GM12891 (cell line): ENCODE measurements at regions not wholly inside any gene's neighbourhood (a gene's known extent, or its start where the extent isn't known, plus 50 kb on each side); places are given as distances from the start of the nearest gene placed in this dataset.

Experiments
- DNase-seq: peaks from one replicate; pipeline ENCODE4 v3.0.0; 2011; ENCODE audit warnings: low spot score; ENCODE audit not compliant: insufficient read length
- FAIRE-seq: peaks from 2 replicates; lab custom pipeline; 2011; peaks lifted over from hg19 to GRCh38; lab: Jason Lieb, UNC
- PAX5 ChIP-seq: IDR thresholded peaks from 2 replicates; pipeline ENCODE4 v1.6.1; 2011; ENCODE audit warnings: low read length, moderate library complexity, mild to moderate bottlenecking; ENCODE audit not compliant: insufficient read depth, severe bottlenecking
- POLR2A ChIP-seq: IDR thresholded peaks from 2 replicates; pipeline ENCODE4 v1.6.1; 2011; ENCODE audit warnings: low read depth, low read length, control low read depth
- POLR2AphosphoS5 ChIP-seq: IDR thresholded peaks from 2 replicates; pipeline ENCODE4 v1.6.1; 2011; ENCODE audit warnings: low read depth, low read length, control low read depth
- POU2F2 ChIP-seq: IDR thresholded peaks from 2 replicates; pipeline ENCODE4 v1.6.1; 2011; ENCODE audit warnings: low read depth, mild to moderate bottlenecking, control low read depth, low read length, moderate library complexity
- SPI1 ChIP-seq: IDR thresholded peaks from 2 replicates; pipeline ENCODE4 v1.6.1; 2011; ENCODE audit warnings: low read depth, low read length, control low read depth
- TAF1 ChIP-seq: IDR thresholded peaks from 2 replicates; pipeline ENCODE4 v1.6.1; 2011; ENCODE audit warnings: low read depth, low read length, control low read depth

DNA sequence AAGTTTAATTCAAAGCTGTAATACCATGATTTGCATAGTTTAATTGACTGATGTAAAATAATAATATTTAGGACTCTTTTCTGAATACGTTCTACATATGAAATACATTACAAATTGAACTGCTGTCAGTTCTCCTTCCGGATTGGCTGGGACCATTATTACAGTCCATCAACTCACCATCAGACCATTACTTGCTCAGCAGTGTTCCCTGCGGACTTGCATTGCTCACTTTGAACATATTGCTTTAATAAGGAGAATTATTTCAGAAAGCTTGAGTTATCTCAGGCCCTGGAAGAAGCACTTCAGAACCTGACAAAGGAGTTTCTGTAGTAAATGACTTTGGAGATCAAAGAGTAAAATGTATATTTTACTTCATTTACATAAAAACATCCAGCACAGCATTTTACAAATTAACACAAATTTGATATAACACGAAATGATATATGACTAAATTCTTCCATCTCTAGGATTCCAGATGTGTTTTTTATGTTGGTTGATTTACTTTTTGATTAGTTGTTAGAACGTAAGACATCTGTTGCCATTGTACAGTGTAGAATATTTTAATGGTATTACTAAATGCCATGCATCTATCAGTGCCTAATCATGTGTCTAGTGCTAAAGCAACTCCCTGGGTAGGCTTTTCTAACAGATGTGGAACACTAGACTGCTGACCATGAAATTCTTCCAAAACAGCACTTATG is 418.5 kb upstream of the SEMA3A start:
- TF ChIP-seq SPI1: no peak
- TF ChIP-seq PAX5: no peak
- TF ChIP-seq POLR2AphosphoS5: no peak
- no peak for TF ChIP-seq POLR2A
- TF ChIP-seq POU2F2: no peak
- TF ChIP-seq TAF1: no peak
- DNase-seq (no peak), FAIRE-seq (no peak)

DNA sequence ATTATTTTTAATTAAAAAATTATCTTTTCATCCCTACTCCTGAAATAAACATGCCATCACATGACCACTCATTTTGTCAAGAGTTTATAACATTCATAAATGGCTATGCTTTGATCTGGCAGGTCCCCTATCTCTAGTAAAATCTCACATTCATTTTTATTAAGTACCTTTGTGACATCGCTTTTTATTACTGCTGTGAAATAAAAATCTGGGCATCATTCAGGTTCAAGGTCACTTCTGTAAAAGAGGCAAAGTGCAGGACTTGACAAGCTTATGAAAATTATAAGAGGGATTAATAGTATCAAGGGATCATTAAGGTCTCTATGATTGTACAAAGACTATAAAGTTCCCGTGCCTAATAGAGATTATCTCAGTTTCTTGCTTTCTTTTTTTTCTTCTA is 416.8 kb upstream of the SEMA3A start:
- FAIRE-seq (no peak), DNase-seq (no peak)
- TF ChIP-seq POLR2AphosphoS5 (no peak), SPI1 (no peak)

DNA sequence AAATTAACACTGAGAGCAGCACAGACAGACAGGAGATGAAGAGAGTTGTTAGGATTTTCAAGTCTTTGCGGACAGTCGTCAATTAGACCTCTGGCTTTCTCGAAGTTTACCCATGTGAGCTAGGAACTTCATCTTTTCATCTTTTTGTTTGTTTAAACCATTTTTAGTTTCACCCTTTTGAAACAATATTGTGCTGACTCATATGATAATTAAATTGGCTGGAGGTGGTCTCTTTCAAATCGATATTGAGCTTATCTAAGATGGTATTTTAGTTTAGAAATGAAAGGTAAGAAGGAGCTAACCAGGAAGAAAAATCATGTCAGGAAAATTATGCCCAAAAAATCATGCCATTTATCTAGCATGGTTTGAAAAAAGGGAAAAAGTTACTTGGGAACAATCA is 415.8 kb upstream of the SEMA3A start:
- no peak for DNase-seq
- no peak for FAIRE-seq
- TF ChIP-seq POLR2AphosphoS5 (no peak), POU2F2 (no peak), TAF1 (no peak), POLR2A (no peak), SPI1 (no peak), PAX5 (no peak)

DNA sequence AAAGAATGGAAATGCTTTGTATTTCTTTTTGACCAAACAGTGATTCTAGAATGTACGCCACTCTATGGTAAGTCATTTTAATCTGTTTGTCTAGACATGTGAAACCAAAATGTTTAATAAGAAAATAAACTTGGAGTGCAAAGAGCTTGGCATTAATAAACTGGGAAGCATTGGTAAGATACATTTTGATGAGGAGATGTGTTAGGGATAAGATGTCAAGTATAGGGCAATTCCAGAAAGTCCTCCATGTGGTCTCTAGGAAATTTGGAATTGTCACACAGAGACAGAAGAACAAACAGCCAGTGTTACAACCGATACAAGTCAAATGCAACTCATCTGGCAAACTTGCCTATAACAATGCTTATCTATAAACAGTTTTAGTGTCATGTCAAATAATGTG is 410.7 kb upstream of the SEMA3A start:
- no peak for DNase-seq
- TF ChIP-seq POLR2AphosphoS5: no peak
- no peak for TF ChIP-seq POLR2A
- no peak for TF ChIP-seq PAX5
- no peak for TF ChIP-seq TAF1
- TF ChIP-seq POU2F2: no peak
- TF ChIP-seq SPI1: no peak
- no peak for FAIRE-seq

DNA sequence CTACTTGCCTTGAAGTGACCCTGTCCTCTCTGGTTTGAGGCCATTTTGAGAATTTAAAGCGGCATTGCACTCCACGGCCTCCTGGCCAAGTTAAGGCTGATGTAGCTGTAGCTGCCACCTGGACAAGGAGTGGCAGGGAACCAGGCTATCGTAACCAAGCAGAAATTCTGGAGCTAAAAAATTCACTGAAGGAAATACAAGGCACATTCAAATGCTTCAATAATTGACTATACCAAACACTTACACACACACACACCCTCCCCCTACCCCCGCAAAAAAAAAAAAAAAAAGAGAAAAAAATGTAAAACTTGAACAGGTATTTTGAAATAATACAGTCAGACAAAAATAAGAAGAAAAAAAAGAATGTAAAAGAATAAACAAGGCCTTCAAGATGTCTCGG is 409.0 kb upstream of the SEMA3A start:
- DNase-seq (no peak), FAIRE-seq (no peak)
- TF ChIP-seq TAF1 (no peak), POU2F2 (no peak), SPI1 (no peak), POLR2A (no peak), PAX5 (no peak), POLR2AphosphoS5 (no peak)

DNA sequence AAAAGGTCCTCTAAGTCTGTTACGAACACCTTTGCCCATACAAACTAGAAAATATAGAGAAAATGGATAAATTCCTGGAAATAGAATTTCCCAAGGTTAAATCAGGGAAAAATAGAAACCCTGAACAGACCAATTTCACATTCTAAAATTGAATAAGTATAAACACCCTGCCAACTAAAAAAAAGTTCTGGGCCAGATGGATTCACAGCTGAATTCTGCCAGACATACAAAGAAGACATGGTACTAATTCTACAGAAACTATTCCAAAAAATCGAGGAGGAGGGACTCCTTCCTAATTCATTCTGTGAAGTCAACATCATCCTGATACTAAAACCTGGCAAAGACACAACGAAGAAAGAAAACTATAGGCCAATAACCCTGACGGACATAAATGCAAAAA is 400.4 kb upstream of the SEMA3A start:
- TF ChIP-seq SPI1 (no peak), POU2F2 (no peak), POLR2AphosphoS5 (no peak), TAF1 (no peak), PAX5 (no peak), POLR2A (no peak)
- FAIRE-seq (no peak), DNase-seq (no peak)

DNA sequence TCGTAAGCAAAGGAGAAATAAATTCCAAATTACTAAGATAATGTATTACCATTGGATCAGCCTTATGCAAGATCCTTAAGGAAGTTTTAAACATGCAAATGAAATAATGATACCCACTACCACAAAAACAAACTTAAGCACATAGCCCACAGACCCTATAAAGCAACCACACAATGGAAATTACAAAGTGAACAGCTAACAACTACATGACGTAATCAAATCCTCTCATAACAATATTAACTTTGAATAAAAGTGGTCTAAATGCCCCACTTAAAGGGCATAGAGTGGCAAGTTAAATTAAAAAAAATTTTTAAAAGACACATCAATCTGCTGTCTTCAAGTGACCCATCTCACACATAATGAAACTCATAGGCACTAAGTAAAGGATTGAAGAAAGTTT is 397.3 kb upstream of the SEMA3A start:
- no peak for DNase-seq
- TF ChIP-seq POLR2A (no peak), POLR2AphosphoS5 (no peak), TAF1 (no peak), PAX5 (no peak), SPI1 (no peak), POU2F2 (no peak)
- no peak for FAIRE-seq

DNA sequence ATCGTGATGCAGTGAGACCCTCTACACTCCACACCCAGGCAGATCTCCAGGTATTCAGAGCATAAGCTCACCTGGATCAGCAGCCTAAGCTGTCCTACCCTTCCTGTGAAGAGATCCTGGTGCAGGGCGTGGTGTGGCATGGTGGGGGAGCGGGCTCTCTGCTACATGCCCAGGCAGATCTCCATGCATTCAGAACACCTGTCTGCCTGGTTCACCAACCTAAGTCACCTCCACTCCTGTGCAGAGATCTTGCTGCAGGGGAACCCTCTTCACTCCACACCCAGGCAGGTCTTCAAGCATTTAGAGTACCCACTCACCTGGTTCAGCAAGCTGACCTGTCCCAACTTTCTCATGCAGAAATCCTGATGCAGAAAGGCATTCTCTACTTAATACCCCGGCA is 394.4 kb upstream of the SEMA3A start:
- no peak for TF ChIP-seq PAX5
- no peak for TF ChIP-seq TAF1
- TF ChIP-seq POU2F2: no peak
- TF ChIP-seq POLR2AphosphoS5: no peak
- no peak for TF ChIP-seq POLR2A
- TF ChIP-seq SPI1: no peak
- no peak for DNase-seq
- no peak for FAIRE-seq

DNA sequence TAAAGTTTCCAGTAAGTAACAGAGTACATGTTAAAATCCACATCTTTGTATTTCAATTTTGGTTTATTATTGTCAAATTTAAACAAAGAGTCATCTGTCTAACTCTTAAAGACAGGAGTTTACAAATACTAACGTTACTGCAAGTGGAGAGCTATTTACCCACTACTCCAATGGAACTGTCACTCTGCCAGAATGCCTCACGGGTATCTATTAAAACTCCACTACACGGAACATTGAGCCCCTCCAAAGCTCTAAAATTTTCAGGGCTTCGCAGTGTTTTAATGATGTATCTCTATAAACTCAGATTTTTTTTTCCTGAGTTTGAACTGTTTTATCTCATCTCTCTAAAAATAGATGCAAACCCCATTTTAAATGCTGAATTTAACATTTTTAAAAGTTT is 388.7 kb upstream of the SEMA3A start:
- no peak for TF ChIP-seq POU2F2
- no peak for TF ChIP-seq PAX5
- no peak for TF ChIP-seq SPI1
- no peak for TF ChIP-seq POLR2AphosphoS5
- no peak for TF ChIP-seq POLR2A
- no peak for TF ChIP-seq TAF1
- DNase-seq: no peak
- FAIRE-seq: no peak

DNA sequence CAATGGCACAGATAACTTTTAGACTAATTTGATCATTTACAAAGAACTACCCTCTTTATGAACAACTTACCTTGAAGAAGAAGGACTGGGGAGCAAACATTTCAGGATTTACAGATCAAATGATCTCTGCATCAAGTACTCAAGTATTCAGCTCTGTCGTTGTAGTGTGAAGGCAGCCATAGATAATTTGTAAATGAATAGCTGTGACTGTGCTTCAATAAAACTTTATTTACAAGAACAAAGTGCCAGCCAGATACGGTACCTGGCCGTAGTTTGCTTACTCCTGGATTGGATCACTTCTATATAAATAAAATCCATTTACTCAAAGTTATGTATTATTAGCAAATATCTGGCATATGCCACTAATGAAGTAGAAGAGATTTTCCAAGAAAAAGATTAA is 388.2 kb upstream of the SEMA3A start:
- no peak for TF ChIP-seq POLR2A
- no peak for TF ChIP-seq POU2F2
- no peak for TF ChIP-seq SPI1
- no peak for TF ChIP-seq TAF1
- no peak for TF ChIP-seq PAX5
- TF ChIP-seq POLR2AphosphoS5: no peak
- FAIRE-seq (no peak), DNase-seq (no peak)
